Ascending aorta (tissue), 2 donors: ENCODE measurements at regions not wholly inside any gene's neighbourhood (a gene's known extent, or its start where the extent isn't known, plus 50 kb on each side); places are given as distances from the start of the nearest gene placed in this dataset.
A peak's percentile ranks its signal among the peaks of the same experiment; 100 is the strongest.

Experiments
- DNase-seq, 2 donors: peaks; one replicate each; pipeline ENCODE4 v3.0.0-alpha.2; 2019; ENCODE audit warnings: low spot score in 2 of 2
- H3K27ac ChIP-seq, 2 donors: fragments of 200-600 bp; sonication (generic); one replicate each; pipeline ENCODE4 v1.5.1; 2016 to 2017; ENCODE audit warnings: mild to moderate bottlenecking in 1 of 2
- H3K27me3 ChIP-seq: fragments of 200-600 bp; sonication (generic); one replicate; pipeline ENCODE4 v1.5.1; 2017
- H3K36me3 ChIP-seq, 2 donors: fragments of 200-600 bp; sonication (generic); one replicate each; pipeline ENCODE4 v1.5.1; 2016
- H3K4me1 ChIP-seq, 2 donors: fragments of 200-600 bp; sonication (generic); one replicate each; pipeline ENCODE4 v1.5.1; 2016 to 2017; ENCODE audit warnings: mild to moderate bottlenecking in 1 of 2
- H3K4me3 ChIP-seq, 2 donors: fragments of 200-600 bp; sonication (generic); one replicate each; pipeline ENCODE4 v1.5.1; 2016 to 2017; ENCODE audit warnings: mild to moderate bottlenecking in 1 of 2
- H3K9me3 ChIP-seq, 2 donors: fragments of 200-600 bp; sonication (generic); one replicate each; pipeline ENCODE4 v1.5.1; 2016
- CTCF ChIP-seq, 3 experiments: fragments of 200-600 bp in 2 of 3; fragments of 450-650 bp in 1 of 3; sonication (generic) in 2 of 3; IDR thresholded peaks; one replicate each; pipeline ENCODE4 v1.5.1; 2016 to 2019; ENCODE audit warnings: antibody characterized with exemption in 3 of 3, mild to moderate bottlenecking in 1 of 3, moderate library complexity in 1 of 3
- intact Hi-C: fragments of 100-400 bp; cut with DNase I; formaldehyde crosslinking; loops from one replicate; pipeline ENCODE4 v1.15.1; 2023

DNA sequence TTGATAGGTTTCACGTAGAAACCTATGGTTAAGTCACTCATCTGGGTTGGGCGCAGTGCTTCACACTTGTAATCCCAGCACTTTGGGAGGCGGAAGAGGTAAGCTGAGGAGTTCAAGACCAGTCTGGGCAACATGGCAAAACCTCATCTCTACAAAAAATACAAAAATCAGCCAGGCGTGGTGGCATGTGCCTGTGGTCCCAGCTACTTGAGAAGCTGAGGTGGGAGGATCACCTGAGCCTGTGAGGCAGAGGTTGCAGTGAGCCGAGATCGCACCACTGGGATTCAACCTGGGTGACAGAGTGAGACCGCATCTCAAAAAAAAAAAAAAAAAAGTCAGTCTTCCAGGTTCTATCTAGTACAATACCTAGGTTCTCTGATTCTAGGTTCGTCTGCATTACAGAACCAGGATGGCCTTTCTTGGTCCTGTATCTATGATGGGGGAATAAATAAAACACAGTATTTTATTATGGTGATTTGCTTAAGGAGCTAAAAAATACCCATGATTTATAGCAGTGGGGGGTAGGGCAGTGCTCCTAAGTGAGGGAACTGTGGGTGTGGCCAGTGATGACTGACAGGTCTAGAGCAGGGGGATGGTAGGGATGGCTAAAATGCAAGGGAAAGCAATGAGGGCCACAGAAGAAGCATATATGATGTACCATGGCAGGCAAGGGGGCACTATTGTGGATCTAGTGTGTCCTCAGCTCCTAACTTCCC is 65.5 kb upstream of the NUP160 start:
- H3K4me3 ChIP-seq: no peak overlapping the region
- no peak for TF ChIP-seq CTCF (IDR thresholded peaks at IDR 0.05)
- no peak overlapping the region for H3K27ac ChIP-seq
- intact Hi-C loops: no loop called here
- DNase-seq: peak in 1 of 2 donors; percentile 38
- H3K4me1 ChIP-seq: peaks cover 0 to 6% of the 10 kb centered on the region in 2 donors
- no peaks in the 10 kb centered on the region for H3K27me3 ChIP-seq
- no peaks in the 10 kb centered on the region for H3K36me3 ChIP-seq
- no peaks in the 10 kb centered on the region for H3K9me3 ChIP-seq

- Histone ChIP-seq H3K4me3 (no peak overlapping the region), H3K36me3 (no peaks in the 10 kb centered on the region), H3K27me3 (no peaks in the 10 kb centered on the region), H3K27ac (no peak overlapping the region), H3K9me3 (no peaks in the 10 kb centered on the region), H3K4me1 (peaks cover 0 to under 1% of the 10 kb centered on the region in 2 donors)
- no peak for TF ChIP-seq CTCF (IDR thresholded peaks at IDR 0.05)
- DNase-seq: peak in 1 of 2 donors; percentile 34
- intact Hi-C loops: no loop called here
Measured at GRCh38 chr11:47912843-47913437, 64.8 kb upstream of the NUP160 start.

DNA sequence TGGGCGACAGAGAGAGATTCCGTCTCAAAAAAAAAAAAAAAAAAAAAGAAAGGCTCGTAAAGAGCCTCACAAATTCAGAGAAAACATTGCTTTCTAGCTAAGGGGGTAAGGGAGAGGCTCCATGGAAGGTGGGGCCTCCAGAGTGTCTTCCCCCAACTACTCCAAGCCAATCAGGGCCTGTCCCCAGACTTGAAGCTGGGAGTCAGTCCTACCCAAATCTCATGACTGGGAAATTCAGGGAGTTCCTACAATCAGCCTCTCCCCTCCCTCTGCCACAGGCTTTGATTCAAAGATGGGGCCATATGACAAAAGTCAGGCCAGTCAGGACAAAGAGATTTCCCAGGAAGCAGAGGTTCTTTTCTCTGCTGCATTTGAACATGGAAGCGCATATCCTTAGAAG is 63.0 kb upstream of the NUP160 start:
- DNase-seq: peak in 1 of 2 donors; percentile 40
- no peaks in the 10 kb centered on the region for H3K9me3 ChIP-seq
- H3K36me3 ChIP-seq: no peaks in the 10 kb centered on the region
- H3K27ac ChIP-seq: no peak overlapping the region
- TF ChIP-seq CTCF (IDR thresholded peaks at IDR 0.05): no peak
- no peaks in the 10 kb centered on the region for H3K4me1 ChIP-seq
- H3K27me3 ChIP-seq: no peaks in the 10 kb centered on the region
- intact Hi-C loops: no loop called here
- no peak overlapping the region for H3K4me3 ChIP-seq

GRCh38 chr11:47908198-47908597 is 60.0 kb upstream of the NUP160 start:
- intact Hi-C loops: no loop called here
- Histone ChIP-seq H3K4me1 (no peaks in the 10 kb centered on the region), H3K36me3 (no peaks in the 10 kb centered on the region), H3K27ac (no peak overlapping the region), H3K9me3 (no peaks in the 10 kb centered on the region), H3K27me3 (no peaks in the 10 kb centered on the region), H3K4me3 (no peak overlapping the region)
- no peak for TF ChIP-seq CTCF (IDR thresholded peaks at IDR 0.05)
- DNase-seq: no peak

DNA sequence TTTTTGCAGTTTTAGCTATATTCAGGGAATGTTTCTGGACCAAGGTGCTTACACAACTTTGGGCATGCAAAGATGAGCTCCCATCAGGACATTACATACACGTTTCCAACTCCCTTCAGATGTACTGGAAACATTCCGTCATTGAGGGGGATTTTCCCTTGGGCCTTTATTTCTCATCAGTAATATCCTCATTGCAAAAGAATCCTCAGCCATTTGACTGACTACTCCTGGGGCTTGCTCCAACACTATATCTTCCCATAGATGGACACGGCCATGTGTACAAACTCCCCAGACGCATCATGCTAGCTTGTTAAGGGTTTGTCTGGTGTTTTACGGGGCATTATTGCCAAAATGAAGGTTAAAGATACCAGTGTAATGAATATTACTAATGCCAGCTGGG is 59.3 kb upstream of the NUP160 start:
- Histone ChIP-seq H3K27ac (no peak overlapping the region), H3K27me3 (no peaks in the 10 kb centered on the region)
- no peak for TF ChIP-seq CTCF (IDR thresholded peaks at IDR 0.05)

More for the DNA sequence above, 59.3 kb upstream of the NUP160 start:
- Histone ChIP-seq H3K4me3 (no peak overlapping the region), H3K4me1 (no peaks in the 10 kb centered on the region), H3K36me3 (no peaks in the 10 kb centered on the region), H3K9me3 (no peaks in the 10 kb centered on the region)
- no peak for DNase-seq
- intact Hi-C loops: no loop called here
